ENCODE measurements at regions not wholly inside any gene's neighbourhood (a gene's known extent, or its start where the extent isn't known, plus 50 kb on each side); places are given as distances from the start of the nearest gene placed in this dataset.

- Histone ChIP-seq H3K36me3 (no peaks in the 10 kb centered on the region), H3K4me3 (no peak overlapping the region), H3K9me3 (no peaks in the 10 kb centered on the region), H3K27me3 (no peaks in the 10 kb centered on the region), H3K27ac (no peak overlapping the region), H3K4me1 (no peaks in the 10 kb centered on the region)
- WGBS, 5 donors, result 74 to 80% (median 78%) methylated on average over 1 of the region's 1 CpG
- intact Hi-C loops (cut with DNase I; ENCODE audit: low total_unique reads), result no loop called here
- TF ChIP-seq EP300 (IDR thresholded peaks at IDR 0.05), result no peak
- no peak for TF ChIP-seq POLR2AphosphoS5 (IDR thresholded peaks at IDR 0.05)
- TF ChIP-seq CTCF (IDR thresholded peaks at IDR 0.05), result no peak
- no peak for TF ChIP-seq POLR2A (IDR thresholded peaks at IDR 0.05)
- DNase-seq, result no peak
Observed at GRCh38 chr4:45951153-45951552, 172.7 kb downstream of the GABRG1 start.

GRCh38 chr4:45946699-45947098 is 177.2 kb downstream of the GABRG1 start:
- H3K9me3 ChIP-seq, result no peaks in the 10 kb centered on the region
- H3K4me3 ChIP-seq, result no peak overlapping the region
- no peak for DNase-seq
- no peaks in the 10 kb centered on the region for H3K36me3 ChIP-seq
- H3K27ac ChIP-seq, result no peak overlapping the region
- H3K4me1 ChIP-seq, result no peaks in the 10 kb centered on the region
- H3K27me3 ChIP-seq, result no peaks in the 10 kb centered on the region
- WGBS, 5 donors, result 53 to 81% (median 62%) methylated on average over 1 of the region's 1 CpG
- TF ChIP-seq POLR2AphosphoS5 (IDR thresholded peaks at IDR 0.05) (no peak), EP300 (IDR thresholded peaks at IDR 0.05) (no peak), CTCF (IDR thresholded peaks at IDR 0.05) (no peak)
- intact Hi-C loops (cut with DNase I; ENCODE audit: low total_unique reads), result no loop called here

- peak in 1 of 2 donors; percentile 12 for DNase-seq
- no peaks in the 10 kb centered on the region for H3K27me3 ChIP-seq
- no peak overlapping the region for H3K4me3 ChIP-seq
- intact Hi-C loops (cut with DNase I; ENCODE audit: low total_unique reads), result no loop called here
- H3K27ac ChIP-seq, result no peak overlapping the region
- no peaks in the 10 kb centered on the region for H3K4me1 ChIP-seq
- no peaks in the 10 kb centered on the region for H3K9me3 ChIP-seq
- 26 to 74% (median 39%) methylated on average over 1 of the region's 1 CpG for WGBS, 5 donors
- TF ChIP-seq POLR2AphosphoS5 (IDR thresholded peaks at IDR 0.05) (no peak), EP300 (IDR thresholded peaks at IDR 0.05) (no peak), CTCF (IDR thresholded peaks at IDR 0.05) (no peak), POLR2A (IDR thresholded peaks at IDR 0.05) (no peak)
- no peaks in the 10 kb centered on the region for H3K36me3 ChIP-seq
Observed at GRCh38 chr4:45944000-45944399, 179.9 kb downstream of the GABRG1 start.

GRCh38 chr4:45939056-45939455 is 184.8 kb downstream of the GABRG1 start:
- no peaks in the 10 kb centered on the region for H3K27me3 ChIP-seq
- intact Hi-C loops (cut with DNase I; ENCODE audit: low total_unique reads), result no loop called here
- TF ChIP-seq CTCF (IDR thresholded peaks at IDR 0.05) (no peak), POLR2A (IDR thresholded peaks at IDR 0.05) (no peak), EP300 (IDR thresholded peaks at IDR 0.05) (no peak), POLR2AphosphoS5 (IDR thresholded peaks at IDR 0.05) (no peak)
- H3K9me3 ChIP-seq, result no peaks in the 10 kb centered on the region
- no peak overlapping the region for H3K27ac ChIP-seq
- H3K4me3 ChIP-seq, result no peak overlapping the region
- DNase-seq, result no peak
- H3K4me1 ChIP-seq, result no peaks in the 10 kb centered on the region
- H3K36me3 ChIP-seq, result no peaks in the 10 kb centered on the region

All from stomach (tissue), 8 donors.